VCaP (cell line): ENCODE measurements at regions not wholly inside any gene's neighbourhood (a gene's known extent, or its start where the extent isn't known, plus 50 kb on each side); places are given as distances from the start of the nearest gene placed in this dataset.

Experiments
- H3K27ac ChIP-seq: fragments of 450-650 bp; 2 replicates; pipeline ENCODE4 v1.5.1; 2017
- CTCF ChIP-seq: fragments of 450-650 bp; conservative IDR thresholded peaks from 2 replicates; pipeline ENCODE4 v1.5.1; 2017; ENCODE audit warnings: mild to moderate bottlenecking, moderate library complexity

- no peak for TF ChIP-seq CTCF
- H3K27ac ChIP-seq = 0 out of 2 replicates have a peak overlapping the region, but pooled peaks have one; percentile 13
These were observed 135.3 kb upstream of the KCNK1 start for GRCh38 chr1:233478611-233479010.

GRCh38 chr1:233479110-233479890 is 134.6 kb upstream of the KCNK1 start:
- H3K27ac ChIP-seq = 0 out of 2 replicates have a peak overlapping the region, but pooled peaks have one; percentile 13
- peak; percentile 21; the same call in 1 of the 2 replicates for TF ChIP-seq CTCF

DNA sequence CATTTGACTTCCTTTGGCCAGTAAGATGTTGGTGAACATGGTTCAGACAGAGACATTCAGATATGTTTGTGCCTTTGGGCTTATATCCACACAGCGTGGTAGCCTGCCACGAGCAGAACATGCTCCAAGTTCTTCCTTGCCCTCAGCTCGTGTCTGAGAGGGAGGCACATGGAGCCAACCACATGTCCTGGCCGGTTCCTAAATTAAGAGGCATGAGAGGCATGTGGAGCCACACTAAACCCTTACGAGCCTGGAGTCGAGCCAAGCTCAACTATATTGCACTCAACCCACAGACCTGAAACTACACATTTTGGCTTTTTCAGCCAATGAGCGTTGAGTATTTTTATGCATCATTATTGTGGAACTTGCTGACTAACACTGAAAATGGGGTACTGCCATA is 133.7 kb upstream of the KCNK1 start:
- no peak for TF ChIP-seq CTCF
- no peak overlapping the region for H3K27ac ChIP-seq

GRCh38 chr1:233482388-233482787 is 131.5 kb upstream of the KCNK1 start:
- no peak overlapping the region for H3K27ac ChIP-seq

DNA sequence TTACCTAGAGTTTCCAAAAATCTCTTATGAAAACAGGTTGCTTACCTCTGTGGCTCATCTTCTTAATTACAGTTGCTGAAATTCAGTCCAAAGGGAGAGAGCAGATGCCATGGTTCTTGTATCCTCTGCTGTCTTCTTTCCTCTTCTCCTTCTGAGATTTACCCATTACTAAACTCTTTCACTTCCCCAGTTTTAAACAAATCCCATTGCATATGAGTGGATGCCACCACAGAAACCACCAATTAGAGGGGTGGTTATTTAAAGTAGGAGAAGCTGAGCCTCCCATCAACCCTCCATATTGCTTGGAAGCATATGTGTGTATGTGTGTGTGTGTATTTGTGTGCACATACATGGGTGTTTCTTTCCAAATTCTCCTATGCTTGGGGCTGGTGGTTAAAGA is 128.5 kb upstream of the KCNK1 start:
- H3K27ac ChIP-seq = no peak overlapping the region
- no peak for TF ChIP-seq CTCF

More at GRCh38 chr1:233482388-233482787, 131.5 kb upstream of the KCNK1 start:
- TF ChIP-seq CTCF = no peak

GRCh38 chr1:233485809-233486398 is 128.0 kb upstream of the KCNK1 start:
- no peak for TF ChIP-seq CTCF
- H3K27ac ChIP-seq = no peak overlapping the region

GRCh38 chr1:233487408-233487807 is 126.5 kb upstream of the KCNK1 start:
- TF ChIP-seq CTCF = no peak
- no peak overlapping the region for H3K27ac ChIP-seq
